IPS-NIHi7 (cell line): ENCODE measurements at regions not wholly inside any gene's neighbourhood (a gene's known extent, or its start where the extent isn't known, plus 50 kb on each side); places are given as distances from the start of the nearest gene placed in this dataset.
"Not testable (repeated sequence)": the region's sequence is repeated elsewhere in the genome, so short reads cannot be mapped to it uniquely, and the experiment has no call there.

Source experiments
- DNase-seq: peaks from one replicate; pipeline ENCODE4 v3.0.0; 2012; ENCODE audit warnings: mixed read lengths; ENCODE audit errors: extremely low spot score

- no peak for DNase-seq
Observed at GRCh38 chr5:167915237-167915636, 376.2 kb upstream of the WWC1 start.

- no peak for DNase-seq
Observed at GRCh38 chr5:167916261-167916691, 375.2 kb upstream of the WWC1 start.

- DNase-seq = peak; percentile 27
Observed at GRCh38 chr5:167916706-167917105, 374.7 kb upstream of the WWC1 start.

- no peak for DNase-seq
Observed at GRCh38 chr5:167918184-167918812, 373.1 kb upstream of the WWC1 start.

GRCh38 chr5:167918813-167919483 lies 372.5 kb upstream of the WWC1 start:
- DNase-seq = no peak

- DNase-seq = no peak
Observed at GRCh38 chr5:167920589-167920988, 370.9 kb upstream of the WWC1 start.

GRCh38 chr5:167921796-167922195 lies 369.6 kb upstream of the WWC1 start:
- DNase-seq = no peak

- DNase-seq = no peak
Observed at GRCh38 chr5:167923396-167923795, 368.0 kb upstream of the WWC1 start.

- DNase-seq = no peak
Observed at GRCh38 chr5:167929841-167930240, 361.6 kb upstream of the WWC1 start.

- DNase-seq = no peak
Observed at GRCh38 chr5:167934551-167934971, 356.9 kb upstream of the WWC1 start.

GRCh38 chr5:167936022-167936421 lies 355.4 kb upstream of the WWC1 start:
- no peak for DNase-seq

GRCh38 chr5:167936944-167937634 lies 354.4 kb upstream of the WWC1 start:
- no peak for DNase-seq

GRCh38 chr5:167937635-167937998 lies 353.8 kb upstream of the WWC1 start:
- DNase-seq = no peak

- no peak for DNase-seq
Observed at GRCh38 chr5:167939686-167940085, 351.8 kb upstream of the WWC1 start.

- no peak for DNase-seq
Observed at GRCh38 chr5:167940911-167941310, 350.5 kb upstream of the WWC1 start.

GRCh38 chr5:167941556-167941955 lies 349.9 kb upstream of the WWC1 start:
- DNase-seq = not testable (repeated sequence)

- no peak for DNase-seq
Observed at GRCh38 chr5:167943343-167943742, 348.1 kb upstream of the WWC1 start.

- no peak for DNase-seq
Observed at GRCh38 chr5:167944121-167944852, 347.2 kb upstream of the WWC1 start.

GRCh38 chr5:167945542-167946384 lies 345.7 kb upstream of the WWC1 start:
- no peak for DNase-seq

GRCh38 chr5:167947306-167947705 lies 344.1 kb upstream of the WWC1 start:
- no peak for DNase-seq

GRCh38 chr5:167948251-167948650 lies 343.2 kb upstream of the WWC1 start:
- DNase-seq = no peak
